ENCODE measurements at regions not wholly inside any gene's neighbourhood (a gene's known extent, or its start where the extent isn't known, plus 50 kb on each side); places are given as distances from the start of the nearest gene placed in this dataset.

GRCh38 chr3:89948008-89948407, 840.6 kb downstream of the EPHA3 start:
- Histone ChIP-seq H3F3A (ENCODE audit: insufficient read depth, low read length, poor library complexity, severe bottlenecking) (no peaks in the 10 kb centered on the region), H3K36me3 (ENCODE audit: insufficient read depth, low read length) (no peaks in the 10 kb centered on the region), H3K4me2 (ENCODE audit: low read length) (no peak overlapping the region), H3K9me2 (ENCODE audit: insufficient read depth, low read length) (no peaks in the 10 kb centered on the region), H3K9me3 (ENCODE audit: low read length) (no peaks in the 10 kb centered on the region), H3K27me3 (ENCODE audit: insufficient read depth, low read depth, low read length) (no peaks in the 10 kb centered on the region), H3K79me2 (replicated peaks; ENCODE audit: insufficient read depth, low read length) (no peaks in the 10 kb centered on the region), H3K27ac (ENCODE audit: low read length) (no peak overlapping the region), H4K20me1 (ENCODE audit: insufficient read depth) (no peaks in the 10 kb centered on the region), H2AFZ (ENCODE audit: low read depth, low read length) (no peak overlapping the region), H3K9ac (ENCODE audit: low read length) (no peak overlapping the region), H3K4me3 (ENCODE audit: low read length) (no peak overlapping the region)
- TF ChIP-seq POLR2AphosphoS5 (IDR thresholded peaks at IDR 0.05) (no peak), RAD21 (conservative IDR thresholded peaks at IDR 0.05) (no peak), EZH2 (IDR thresholded peaks at IDR 0.05; ENCODE audit: borderline replicate concordance, insufficient read depth, low read length, poor library complexity, severe bottlenecking) (no peak), SMC3 (conservative IDR thresholded peaks at IDR 0.05; ENCODE audit: poor library complexity) (no peak)

GRCh38 chr3:89950772-89951171, 843.4 kb downstream of the EPHA3 start:
- Histone ChIP-seq H4K20me1 (ENCODE audit: insufficient read depth) (no peaks in the 10 kb centered on the region), H3K27ac (ENCODE audit: low read length) (no peak overlapping the region), H3K79me2 (replicated peaks; ENCODE audit: insufficient read depth, low read length) (no peaks in the 10 kb centered on the region), H3K36me3 (ENCODE audit: insufficient read depth, low read length) (no peaks in the 10 kb centered on the region), H2AFZ (ENCODE audit: low read depth, low read length) (no peak overlapping the region), H3F3A (ENCODE audit: insufficient read depth, low read length, poor library complexity, severe bottlenecking) (no peaks in the 10 kb centered on the region), H3K27me3 (ENCODE audit: insufficient read depth, low read depth, low read length) (no peaks in the 10 kb centered on the region), H3K4me2 (ENCODE audit: low read length) (no peak overlapping the region), H3K9me3 (ENCODE audit: low read length) (no peaks in the 10 kb centered on the region), H3K9ac (ENCODE audit: low read length) (no peak overlapping the region), H3K9me2 (ENCODE audit: insufficient read depth, low read length) (no peaks in the 10 kb centered on the region), H3K4me3 (ENCODE audit: low read length) (no peak overlapping the region)
- TF ChIP-seq CTCF (IDR thresholded peaks at IDR 0.05; ENCODE audit: poor library complexity, severe bottlenecking) = no peak
- no peak for TF ChIP-seq EZH2 (IDR thresholded peaks at IDR 0.05; ENCODE audit: borderline replicate concordance, insufficient read depth, low read length, poor library complexity, severe bottlenecking)
- no peak for TF ChIP-seq TAF1 (IDR thresholded peaks at IDR 0.05; ENCODE audit: low read depth)
- no peak for TF ChIP-seq SMC3 (conservative IDR thresholded peaks at IDR 0.05; ENCODE audit: poor library complexity)
- TF ChIP-seq MXI1 (conservative IDR thresholded peaks at IDR 0.05; ENCODE audit: poor library complexity, severe bottlenecking) = no peak
- no peak for TF ChIP-seq REST (IDR thresholded peaks at IDR 0.05; ENCODE audit: borderline replicate concordance)
- TF ChIP-seq EP300 (conservative IDR thresholded peaks at IDR 0.05; ENCODE audit: poor library complexity, severe bottlenecking) = no peak
- no peak for TF ChIP-seq RAD21 (conservative IDR thresholded peaks at IDR 0.05)
- no peak for TF ChIP-seq POLR2AphosphoS5 (IDR thresholded peaks at IDR 0.05)

GRCh38 chr3:89954137-89954536, 846.7 kb downstream of the EPHA3 start:
- no peak overlapping the region for H3K27ac ChIP-seq (ENCODE audit: low read length)
- no peak overlapping the region for H3K4me2 ChIP-seq (ENCODE audit: low read length)
- H3K36me3 ChIP-seq (ENCODE audit: insufficient read depth, low read length) = no peaks in the 10 kb centered on the region
- no peaks in the 10 kb centered on the region for H3K9me2 ChIP-seq (ENCODE audit: insufficient read depth, low read length)
- H3K27me3 ChIP-seq (ENCODE audit: insufficient read depth, low read depth, low read length) = no peaks in the 10 kb centered on the region
- no peak overlapping the region for H2AFZ ChIP-seq (ENCODE audit: low read depth, low read length)
- H3K79me2 ChIP-seq (replicated peaks; ENCODE audit: insufficient read depth, low read length) = no peaks in the 10 kb centered on the region
- H4K20me1 ChIP-seq (ENCODE audit: insufficient read depth) = no peaks in the 10 kb centered on the region
- H3F3A ChIP-seq (ENCODE audit: insufficient read depth, low read length, poor library complexity, severe bottlenecking) = no peaks in the 10 kb centered on the region
- TF ChIP-seq TAF1 (IDR thresholded peaks at IDR 0.05; ENCODE audit: low read depth) (no peak), REST (IDR thresholded peaks at IDR 0.05; ENCODE audit: borderline replicate concordance) (no peak), CTCF (IDR thresholded peaks at IDR 0.05; ENCODE audit: poor library complexity, severe bottlenecking) (no peak), RAD21 (conservative IDR thresholded peaks at IDR 0.05) (no peak), POLR2AphosphoS5 (IDR thresholded peaks at IDR 0.05) (no peak), EP300 (conservative IDR thresholded peaks at IDR 0.05; ENCODE audit: poor library complexity, severe bottlenecking) (no peak), MXI1 (conservative IDR thresholded peaks at IDR 0.05; ENCODE audit: poor library complexity, severe bottlenecking) (no peak), EZH2 (IDR thresholded peaks at IDR 0.05; ENCODE audit: borderline replicate concordance, insufficient read depth, low read length, poor library complexity, severe bottlenecking) (no peak), SMC3 (conservative IDR thresholded peaks at IDR 0.05; ENCODE audit: poor library complexity) (no peak)
- no peak overlapping the region for H3K4me3 ChIP-seq (ENCODE audit: low read length)
- H3K9ac ChIP-seq (ENCODE audit: low read length) = no peak overlapping the region
- no peaks in the 10 kb centered on the region for H3K9me3 ChIP-seq (ENCODE audit: low read length)
